HG02763 (cell line): ENCODE measurements at regions not wholly inside any gene's neighbourhood (a gene's known extent, or its start where the extent isn't known, plus 50 kb on each side); places are given as distances from the start of the nearest gene placed in this dataset.

Experiments used
- ATAC-seq: cut with Tn5 transposase; IDR thresholded peaks from one replicate; pipeline ENCODE4 v1.9.1; 2021; ENCODE audit warnings: mild to moderate bottlenecking, moderate library complexity; ENCODE audit not compliant: unreplicated experiment

- no peak for ATAC-seq
Observed at GRCh38 chr17:77704048-77704815, 254.3 kb upstream of the TNRC6C start.

- no peak for ATAC-seq
Observed at GRCh38 chr17:77706938-77707337, 251.6 kb upstream of the TNRC6C start.

- ATAC-seq = no peak
Observed at GRCh38 chr17:77707546-77707945, 251.0 kb upstream of the TNRC6C start.

GRCh38 chr17:77708049-77708448 is 250.5 kb upstream of the TNRC6C start:
- no peak for ATAC-seq

- no peak for ATAC-seq
Observed at GRCh38 chr17:77708936-77709335, 249.6 kb upstream of the TNRC6C start.

GRCh38 chr17:77709594-77709993 is 248.9 kb upstream of the TNRC6C start:
- no peak for ATAC-seq

GRCh38 chr17:77712578-77712977 is 245.9 kb upstream of the TNRC6C start:
- no peak for ATAC-seq

- no peak for ATAC-seq
Observed at GRCh38 chr17:77716289-77716926, 242.1 kb upstream of the TNRC6C start.

- ATAC-seq = no peak
Observed at GRCh38 chr17:77717941-77718668, 240.4 kb upstream of the TNRC6C start.

GRCh38 chr17:77718669-77718961 is 239.9 kb upstream of the TNRC6C start:
- ATAC-seq = no peak

GRCh38 chr17:77719806-77720205 is 238.7 kb upstream of the TNRC6C start:
- no peak for ATAC-seq

- no peak for ATAC-seq
Observed at GRCh38 chr17:77720946-77721845, 237.3 kb upstream of the TNRC6C start.

- ATAC-seq = no peak
Observed at GRCh38 chr17:77721846-77722160, 236.7 kb upstream of the TNRC6C start.

- no peak for ATAC-seq
Observed at GRCh38 chr17:77722366-77722765, 236.1 kb upstream of the TNRC6C start.

- ATAC-seq = no peak
Observed at GRCh38 chr17:77723071-77723908, 235.2 kb upstream of the TNRC6C start.

- ATAC-seq = no peak
Observed at GRCh38 chr17:77723909-77724875, 234.3 kb upstream of the TNRC6C start.

- ATAC-seq = no peak
Observed at GRCh38 chr17:77724876-77725615, 233.5 kb upstream of the TNRC6C start.

GRCh38 chr17:77725846-77726245 is 232.7 kb upstream of the TNRC6C start:
- ATAC-seq = no peak
